ENCODE measurements at regions not wholly inside any gene's neighbourhood (a gene's known extent, or its start where the extent isn't known, plus 50 kb on each side); places are given as distances from the start of the nearest gene placed in this dataset.

- no peak for ATAC-seq
- TF ChIP-seq TSHZ2 (CRISPR knock-in tag; IDR thresholded peaks at IDR 0.05) = no peak
- no peak for TF ChIP-seq ESRRG (CRISPR knock-in tag; IDR thresholded peaks at IDR 0.05)
Observed at GRCh38 chr2:55995902-55996301, 72.3 kb upstream of the EFEMP1 start.

- TF ChIP-seq OSR1 (CRISPR knock-in tag; IDR thresholded peaks at IDR 0.05) (no peak), PPARA (CRISPR knock-in tag; IDR thresholded peaks at IDR 0.05; ENCODE audit: borderline replicate concordance) (no peak), ZNF70 (CRISPR knock-in tag; IDR thresholded peaks at IDR 0.05) (no peak), CREB5 (CRISPR knock-in tag; IDR thresholded peaks at IDR 0.05; ENCODE audit: low read depth) (no peak), CSRNP3 (CRISPR knock-in tag; IDR thresholded peaks at IDR 0.05) (no peak), TCF4 (CRISPR knock-in tag; IDR thresholded peaks at IDR 0.05; ENCODE audit: borderline replicate concordance) (no peak), ESRRG (CRISPR knock-in tag; IDR thresholded peaks at IDR 0.05) (no peak), TSHZ2 (CRISPR knock-in tag; IDR thresholded peaks at IDR 0.05) (no peak), ZNF8 (CRISPR knock-in tag; IDR thresholded peaks at IDR 0.05) (no peak), PATZ1 (CRISPR knock-in tag; IDR thresholded peaks at IDR 0.05; ENCODE audit: borderline replicate concordance) (no peak), ZC3H10 (CRISPR knock-in tag; IDR thresholded peaks at IDR 0.05) (no peak), SNAI2 (CRISPR knock-in tag; IDR thresholded peaks at IDR 0.05) (no peak), CSDC2 (CRISPR knock-in tag; IDR thresholded peaks at IDR 0.05) (no peak), TOX (CRISPR knock-in tag; IDR thresholded peaks at IDR 0.05; ENCODE audit: borderline replicate concordance) (no peak), RARB (CRISPR knock-in tag; IDR thresholded peaks at IDR 0.05) (no peak)
- ATAC-seq = no peak
Observed at GRCh38 chr2:55999231-55999630, 75.6 kb upstream of the EFEMP1 start.

GRCh38 chr2:55999790-56000189, 76.2 kb upstream of the EFEMP1 start:
- TF ChIP-seq ZNF8 (CRISPR knock-in tag; IDR thresholded peaks at IDR 0.05) (no peak), TOX (CRISPR knock-in tag; IDR thresholded peaks at IDR 0.05; ENCODE audit: borderline replicate concordance) (no peak), ZC3H10 (CRISPR knock-in tag; IDR thresholded peaks at IDR 0.05) (no peak), ESRRG (CRISPR knock-in tag; IDR thresholded peaks at IDR 0.05) (no peak), RARB (CRISPR knock-in tag; IDR thresholded peaks at IDR 0.05) (no peak), PPARA (CRISPR knock-in tag; IDR thresholded peaks at IDR 0.05; ENCODE audit: borderline replicate concordance) (no peak), TCF4 (CRISPR knock-in tag; IDR thresholded peaks at IDR 0.05; ENCODE audit: borderline replicate concordance) (no peak)
- ATAC-seq = no peak

GRCh38 chr2:56001947-56002346, 78.4 kb upstream of the EFEMP1 start:
- ATAC-seq = no peak
- TF ChIP-seq GLIS3 (CRISPR knock-in tag; IDR thresholded peaks at IDR 0.05) = no peak
- no peak for TF ChIP-seq POU6F1 (CRISPR knock-in tag; IDR thresholded peaks at IDR 0.05; ENCODE audit: borderline replicate concordance, low read depth)
- TF ChIP-seq ZNF565 (CRISPR knock-in tag; conservative IDR thresholded peaks at IDR 0.05; ENCODE audit: low read depth) = no peak
- no peak for TF ChIP-seq ZNF8 (CRISPR knock-in tag; IDR thresholded peaks at IDR 0.05)
